Limb (tissue), 2 donors: ENCODE measurements at regions not wholly inside any gene's neighbourhood (a gene's known extent, or its start where the extent isn't known, plus 50 kb on each side); places are given as distances from the start of the nearest gene placed in this dataset.

Experiments
- DNase-seq, 2 donors: peaks; one replicate each; pipeline ENCODE4 v3.0.0-alpha.2; 2016; ENCODE audit errors: extremely low spot score in 2 of 2

DNA sequence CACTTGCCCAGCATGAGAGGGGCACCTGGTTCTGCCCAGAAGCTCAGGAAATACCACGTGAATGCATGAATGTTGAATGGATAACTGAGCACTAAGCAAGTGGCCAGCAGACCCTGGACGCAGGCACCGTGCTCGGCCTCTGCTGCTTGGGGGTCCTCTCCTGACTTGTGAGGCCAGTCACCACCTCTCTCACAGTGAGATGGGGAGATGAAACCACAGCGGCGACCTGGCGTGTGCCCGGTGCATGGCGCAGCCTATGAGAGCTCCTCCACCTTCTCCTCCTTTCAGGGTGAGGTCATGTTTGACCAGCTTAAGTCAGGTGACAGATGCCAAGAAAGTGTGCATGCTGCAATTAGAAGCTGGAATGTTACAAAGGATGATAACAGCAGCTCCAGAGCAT is 75.5 kb downstream of the HMX1 start:
- DNase-seq, result no peak

- no peak for DNase-seq
Observed at GRCh38 chr4:8795140-8795539, 76.5 kb downstream of the HMX1 start.

- DNase-seq, result no peak
Observed at GRCh38 chr4:8794491-8794890, 77.1 kb downstream of the HMX1 start.

DNA sequence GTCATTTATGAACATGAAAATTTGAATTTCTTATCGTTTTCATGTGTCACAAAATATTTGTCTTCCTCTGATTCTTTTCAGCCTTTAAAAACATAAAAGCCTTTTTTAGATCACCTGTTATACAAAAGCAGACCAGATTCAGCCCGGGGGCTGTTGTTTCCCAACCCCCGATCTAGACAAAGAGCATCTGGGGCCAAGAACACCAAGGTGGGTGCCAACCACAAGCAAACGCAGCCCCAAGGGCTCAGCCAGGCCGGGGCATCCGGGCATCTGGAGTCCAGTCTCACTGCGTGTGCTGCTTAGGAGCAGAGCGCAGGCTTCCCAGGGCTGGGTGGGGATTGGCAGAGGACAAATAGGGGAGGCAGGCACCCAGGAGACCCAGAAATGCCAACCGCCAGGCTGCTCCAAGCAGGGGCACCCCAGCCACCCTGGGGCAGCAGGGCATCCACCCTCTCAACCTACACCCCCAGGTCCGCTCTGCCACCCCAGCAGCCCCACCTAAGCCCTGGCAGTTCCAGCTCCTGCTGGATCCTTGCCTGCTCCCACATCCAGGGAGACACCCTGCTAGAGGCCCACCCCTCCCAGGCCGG is 78.0 kb downstream of the HMX1 start:
- DNase-seq, result no peak

GRCh38 chr4:8792491-8792890 is 79.1 kb downstream of the HMX1 start:
- no peak for DNase-seq

GRCh38 chr4:8791609-8792008 is 80.0 kb downstream of the HMX1 start:
- no peak for DNase-seq

GRCh38 chr4:8790749-8791148 is 80.9 kb downstream of the HMX1 start:
- no peak for DNase-seq

DNA sequence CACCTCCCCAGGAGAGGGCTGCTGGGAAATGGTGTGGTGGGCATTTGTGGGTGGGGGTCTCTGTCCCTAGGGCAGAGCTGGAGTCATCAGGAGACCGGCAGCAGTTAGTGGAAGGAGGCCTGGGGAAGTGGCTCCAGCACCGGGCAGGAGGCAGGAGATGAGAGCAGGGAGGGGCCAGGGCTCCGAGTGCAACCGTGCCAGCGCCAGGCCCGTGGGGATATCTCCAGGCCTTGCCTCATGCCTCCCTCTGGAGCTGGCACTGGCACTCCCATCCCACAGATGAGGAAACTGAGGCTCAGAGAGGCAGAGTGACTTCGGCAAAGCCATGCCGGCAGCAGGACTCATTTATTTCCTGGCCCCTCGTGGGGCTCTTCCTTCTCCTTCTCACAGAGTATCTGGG is 83.5 kb downstream of the HMX1 start:
- DNase-seq, result no peak

DNA sequence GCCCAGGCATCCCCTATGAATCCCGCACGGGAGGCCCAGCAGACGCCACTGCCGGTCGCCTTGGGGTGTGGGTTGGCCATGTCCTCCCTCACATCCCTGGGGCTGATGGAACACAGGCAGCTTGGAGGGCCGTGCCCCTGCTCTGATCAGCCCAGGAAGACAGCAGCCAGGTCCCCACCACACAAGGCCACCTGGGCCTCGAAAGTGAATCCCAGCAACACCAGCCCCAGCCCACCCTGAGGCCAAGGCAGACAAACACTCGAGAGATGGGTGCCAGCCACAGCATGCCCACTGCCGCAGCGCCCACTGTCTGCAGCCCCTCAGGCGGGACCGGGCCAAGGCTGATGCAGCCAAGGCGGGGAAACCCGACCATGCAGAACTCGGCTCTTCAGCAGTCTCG is 85.5 kb downstream of the HMX1 start:
- DNase-seq, result no peak

GRCh38 chr4:8785656-8786142 is 85.9 kb downstream of the HMX1 start:
- DNase-seq, result no peak

DNA sequence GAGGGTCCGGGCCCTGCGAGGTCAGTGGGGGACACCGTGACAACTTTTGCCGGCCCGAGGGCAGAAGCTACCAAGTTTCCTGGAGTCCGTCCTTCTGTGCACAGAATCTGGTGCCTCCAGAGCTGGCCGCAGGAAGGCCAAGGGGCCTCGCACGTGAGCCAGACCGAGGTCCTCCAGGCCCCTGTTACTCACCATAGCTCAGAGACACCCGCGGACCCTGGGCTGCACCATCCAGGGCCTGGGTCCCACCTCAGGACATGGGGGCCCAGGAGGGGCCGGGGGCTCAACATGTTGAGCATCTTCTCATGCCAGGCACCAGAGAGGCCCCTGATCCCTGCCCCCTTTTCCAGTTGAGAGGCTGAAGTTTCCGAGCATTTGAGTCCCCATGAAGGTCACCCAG is 87.9 kb downstream of the HMX1 start:
- no peak for DNase-seq

DNA sequence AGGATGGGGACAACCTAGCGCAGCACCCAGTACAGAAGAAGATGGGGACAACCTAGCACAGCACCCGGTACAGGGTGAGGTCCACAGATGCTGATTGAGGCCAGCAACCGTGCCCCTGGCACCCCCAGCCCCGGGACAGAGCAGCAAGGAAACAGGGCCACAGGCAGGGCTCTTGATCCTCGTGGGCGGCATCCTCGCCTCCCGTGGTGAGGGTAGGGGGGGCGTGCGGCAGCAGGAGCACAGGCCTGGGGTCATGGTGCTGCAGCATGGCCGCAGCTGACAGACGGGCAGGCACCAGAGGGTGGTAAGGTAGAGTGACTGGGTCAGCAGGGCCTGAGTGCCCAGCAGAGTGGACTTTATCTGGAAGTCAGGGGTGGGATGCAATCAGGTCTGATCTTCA is 89.5 kb downstream of the HMX1 start:
- no peak for DNase-seq

DNA sequence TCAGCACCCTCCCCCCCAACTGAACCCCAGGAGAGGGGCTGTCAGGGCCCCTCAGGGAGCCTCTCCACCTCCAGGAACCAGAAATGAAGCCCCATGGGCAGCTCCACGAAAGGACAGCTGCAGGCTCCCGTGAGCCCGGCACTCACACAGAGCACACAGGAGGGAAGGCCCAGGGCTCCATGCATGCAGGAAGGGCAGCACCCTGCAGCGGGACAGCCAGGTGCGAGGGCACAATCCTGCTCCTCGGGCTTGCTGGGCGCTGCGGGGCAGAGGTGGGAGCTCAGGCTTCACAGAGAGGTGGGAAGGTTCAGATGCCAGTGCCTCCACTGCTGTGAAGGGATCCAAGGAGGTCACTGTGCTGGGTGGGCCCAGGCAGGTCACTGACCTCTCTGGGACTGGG is 90.0 kb downstream of the HMX1 start:
- no peak for DNase-seq

DNA sequence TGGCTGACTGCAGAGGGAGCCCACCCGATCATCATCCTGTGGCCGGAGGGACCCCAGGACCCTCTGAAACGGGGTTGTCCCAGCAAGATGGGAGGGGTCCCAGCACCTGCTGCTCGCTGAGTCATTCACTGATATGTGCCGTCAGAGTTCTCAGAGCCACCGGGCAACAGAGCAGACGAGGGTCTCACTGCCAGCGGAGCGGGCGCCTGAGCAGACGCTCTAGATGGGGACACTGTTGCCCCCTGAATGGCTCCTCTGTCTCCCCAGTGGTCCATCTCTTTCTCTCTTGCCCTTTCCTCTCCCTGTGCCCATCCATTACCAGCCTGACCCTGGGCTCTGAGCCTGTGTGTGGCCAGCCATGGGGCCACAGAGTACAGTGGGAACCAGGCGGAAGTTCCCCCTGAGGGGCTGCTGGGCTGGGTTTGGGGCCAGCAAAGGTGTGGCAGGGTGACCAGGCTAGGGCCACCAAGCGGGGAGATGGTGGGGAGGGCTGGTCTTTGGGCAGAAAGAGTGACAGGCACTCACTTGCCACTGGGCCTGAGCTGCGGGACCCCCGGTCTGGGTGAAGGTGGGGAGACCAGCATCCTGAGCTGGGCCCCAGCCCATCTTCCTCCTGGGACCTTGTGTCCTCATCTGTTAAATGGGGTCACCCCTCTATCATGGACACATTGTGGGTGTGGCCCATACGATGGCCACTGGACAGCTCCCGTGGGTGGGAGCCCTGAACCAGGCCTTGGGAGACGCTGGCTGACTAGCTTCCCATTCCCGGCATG is 90.9 kb downstream of the HMX1 start:
- no peak for DNase-seq

DNA sequence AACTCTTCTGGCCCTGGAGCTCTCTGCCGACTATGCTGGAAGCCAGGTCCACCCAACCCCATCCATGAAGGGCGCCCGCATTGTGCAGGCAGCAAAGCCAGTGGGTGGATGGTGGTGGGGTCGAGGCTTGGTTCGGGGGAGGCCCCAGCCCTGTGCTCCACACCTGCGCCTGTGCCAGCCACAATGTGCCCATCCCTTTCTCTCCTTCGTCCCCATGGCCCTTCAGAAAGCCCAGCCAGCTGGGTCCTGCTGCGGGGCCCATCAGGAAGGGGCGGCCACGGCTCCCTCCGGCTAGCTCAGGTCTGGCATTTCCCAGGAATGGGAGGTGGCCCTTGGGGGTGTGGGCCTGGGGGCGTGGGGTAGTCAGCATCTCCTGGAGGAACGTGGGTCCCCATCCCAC is 91.6 kb downstream of the HMX1 start:
- DNase-seq, result no peak

DNA sequence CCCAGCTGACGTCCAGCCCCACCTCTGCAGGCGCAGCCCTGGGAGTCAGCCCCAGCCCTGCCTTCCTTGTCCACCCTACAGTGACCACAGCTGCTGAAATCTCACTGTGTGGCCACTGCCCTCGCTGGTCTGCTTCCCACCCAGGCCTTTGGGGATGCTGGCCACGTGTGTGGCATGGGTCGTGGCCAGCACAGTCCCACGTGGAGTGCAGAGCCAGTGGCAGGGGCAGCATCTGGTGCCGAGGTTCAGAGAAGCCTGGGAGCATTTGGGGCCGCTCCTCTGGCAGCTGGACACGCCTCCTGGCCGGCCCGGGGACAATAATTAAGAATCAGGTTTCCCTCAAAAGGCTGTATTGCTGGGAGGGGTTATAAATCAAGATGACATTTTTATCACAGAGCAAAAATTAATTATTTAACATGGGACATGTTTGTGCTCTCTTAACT is 92.1 kb downstream of the HMX1 start:
- no peak for DNase-seq

DNA sequence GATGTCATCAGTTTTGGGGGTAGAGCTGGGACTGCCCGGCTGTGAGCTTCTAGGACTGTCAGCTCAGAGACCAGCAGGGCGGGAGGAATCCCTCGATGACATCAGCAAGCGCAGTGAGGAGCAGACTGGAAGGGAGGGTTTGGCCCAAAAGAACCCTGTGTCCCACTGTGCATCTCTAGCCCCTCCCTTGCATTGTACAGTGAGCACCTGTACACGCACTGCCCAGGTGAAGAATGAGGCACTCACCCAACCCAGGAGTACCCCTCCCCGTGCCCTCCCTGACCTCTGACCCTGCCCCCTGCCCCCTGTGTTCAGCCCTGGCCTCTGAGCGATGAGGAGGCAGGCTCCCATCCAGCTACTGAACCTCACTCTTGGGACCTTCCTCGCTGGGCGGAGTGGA is 92.9 kb downstream of the HMX1 start:
- DNase-seq, result no peak

- DNase-seq, result no peak
Observed at GRCh38 chr4:8778291-8778690, 93.3 kb downstream of the HMX1 start.

- DNase-seq, result no peak
Observed at GRCh38 chr4:8777320-8778196, 94.1 kb downstream of the HMX1 start.

GRCh38 chr4:8776366-8776765 is 95.3 kb downstream of the HMX1 start:
- no peak for DNase-seq

- DNase-seq, result no peak
Observed at GRCh38 chr4:8775751-8776355, 95.8 kb downstream of the HMX1 start.

DNA sequence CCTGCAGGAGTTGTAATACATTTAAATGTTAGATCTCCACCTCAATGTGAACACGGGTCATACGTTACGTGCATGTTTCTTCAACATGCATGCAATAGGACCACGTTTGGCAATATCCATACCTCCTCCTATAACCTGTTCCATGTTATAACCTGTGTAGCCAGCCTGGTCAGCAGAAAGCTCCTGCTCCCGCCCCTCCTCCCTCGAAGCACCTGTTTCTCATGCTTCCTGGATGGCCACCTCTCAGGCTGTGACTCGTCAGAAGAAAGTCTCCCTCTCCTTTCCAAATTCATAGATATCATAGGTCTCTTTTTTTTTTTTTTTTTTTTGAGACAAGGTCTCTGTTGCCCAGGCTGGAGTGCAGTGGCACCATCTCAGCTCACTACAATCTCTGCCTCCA is 96.5 kb downstream of the HMX1 start:
- DNase-seq, result no peak
